ENCODE measurements at regions not wholly inside any gene's neighbourhood (a gene's known extent, or its start where the extent isn't known, plus 50 kb on each side); places are given as distances from the start of the nearest gene placed in this dataset.

DNA sequence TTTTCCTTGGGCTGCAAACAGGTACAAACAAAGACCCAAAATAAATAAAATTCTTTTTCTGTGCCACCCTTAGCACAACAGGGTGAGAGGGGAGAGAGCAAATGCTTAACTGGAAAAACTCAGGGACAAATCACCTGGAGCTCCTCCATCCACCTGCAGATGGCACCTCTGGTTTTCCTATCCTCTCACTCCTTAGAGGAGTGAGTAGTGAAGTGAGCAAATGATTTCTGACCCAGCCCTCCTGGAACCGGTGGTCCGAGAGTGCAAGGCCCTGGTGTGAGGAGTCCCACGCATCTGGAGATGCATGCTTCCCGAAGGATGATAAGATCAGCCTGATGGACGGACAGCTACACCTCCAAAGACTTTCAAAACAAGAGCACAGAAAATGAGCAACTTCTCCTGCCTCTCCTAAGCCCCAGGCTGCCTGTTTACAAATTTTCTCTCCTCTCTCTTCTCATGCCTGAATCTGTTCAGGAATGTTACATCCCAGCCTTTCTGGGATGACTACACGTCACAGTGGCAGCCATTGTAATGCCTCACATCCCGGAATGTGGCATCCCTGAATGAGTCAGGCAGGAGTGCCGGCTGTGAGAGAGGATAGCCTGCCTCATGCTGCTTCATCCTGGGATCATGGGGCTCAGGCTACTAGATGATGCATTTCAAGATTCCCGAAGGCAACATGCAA, 86.4 kb downstream of the ADRB2 start:
- DNase-seq (ENCODE audit: low read depth) = peak; percentile 97

DNA sequence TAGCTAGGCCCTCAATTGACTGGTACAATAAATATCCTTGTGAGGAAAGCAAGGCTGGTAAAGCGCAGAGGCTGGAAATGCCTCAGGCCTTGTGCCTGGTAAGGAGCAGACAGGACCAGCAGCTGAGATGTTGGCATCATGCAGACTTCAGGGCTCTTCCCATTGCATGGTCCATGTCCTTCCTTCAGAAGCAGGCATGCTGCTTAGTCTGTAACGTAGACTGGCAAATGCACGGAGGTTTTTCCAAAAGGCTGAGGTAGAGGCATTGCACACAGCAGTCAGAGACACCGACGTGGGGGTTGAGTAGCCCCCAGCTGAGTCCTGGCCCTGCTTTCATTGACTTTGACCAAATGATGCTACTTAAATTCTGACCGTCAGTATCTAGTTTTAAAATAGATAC, 87.1 kb downstream of the ADRB2 start:
- DNase-seq (ENCODE audit: low read depth) = no peak

GRCh38 chr5:148913985-148914431, 87.6 kb downstream of the ADRB2 start:
- DNase-seq (ENCODE audit: low read depth) = peak; percentile 96

DNA sequence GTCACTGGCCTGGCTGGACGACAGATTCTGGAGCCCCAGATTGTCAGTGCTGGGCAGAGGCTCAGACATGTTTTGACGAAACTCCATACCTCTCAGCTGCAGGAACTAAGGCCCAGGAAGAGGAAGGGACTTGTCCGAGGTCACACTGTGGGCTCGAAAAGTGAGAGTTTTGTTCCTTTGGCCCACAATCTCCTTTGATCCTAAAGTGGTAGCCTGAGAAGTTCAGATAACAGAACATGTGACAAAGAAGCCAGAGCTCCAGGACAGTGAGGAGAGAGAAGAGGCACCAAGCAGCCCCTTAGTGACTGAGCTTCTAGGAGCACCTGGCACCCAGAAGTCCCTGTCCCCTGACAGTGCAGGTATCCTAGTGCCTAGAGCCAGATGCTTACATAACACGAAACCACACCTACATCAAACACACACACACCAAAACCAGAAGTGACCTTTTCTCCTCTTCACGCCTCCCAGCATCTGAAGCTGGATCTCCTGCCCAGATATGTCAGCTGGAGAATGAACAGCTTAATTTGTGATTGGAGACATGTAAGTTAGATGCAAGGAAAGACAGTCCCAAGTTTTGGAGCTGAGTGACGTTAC, 88.9 kb downstream of the ADRB2 start:
- DNase-seq (ENCODE audit: low read depth) = no peak

GRCh38 chr5:148920646-148921288, 94.4 kb downstream of the ADRB2 start:
- no peak for DNase-seq (ENCODE audit: low read depth)

DNA sequence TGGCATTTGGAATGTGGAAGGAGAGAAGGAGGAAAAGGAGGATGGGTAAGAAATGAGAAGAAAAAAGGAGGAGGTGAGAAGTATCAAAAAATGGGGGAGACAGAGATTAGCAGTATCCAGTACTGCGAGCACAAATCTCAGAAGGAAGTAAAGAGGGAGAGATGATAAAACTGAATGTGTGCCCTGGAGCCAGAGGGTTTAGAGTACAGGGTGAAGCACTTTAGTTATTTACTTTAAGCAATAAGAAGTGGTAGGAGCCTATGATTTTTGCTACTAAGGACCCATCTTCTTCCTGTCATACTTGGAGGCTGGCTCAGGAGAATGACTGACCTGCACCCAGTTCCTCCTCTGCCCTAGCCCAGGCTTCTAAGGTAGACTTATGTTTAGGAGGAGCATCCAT, 94.9 kb downstream of the ADRB2 start:
- DNase-seq (ENCODE audit: low read depth) = no peak

DNA sequence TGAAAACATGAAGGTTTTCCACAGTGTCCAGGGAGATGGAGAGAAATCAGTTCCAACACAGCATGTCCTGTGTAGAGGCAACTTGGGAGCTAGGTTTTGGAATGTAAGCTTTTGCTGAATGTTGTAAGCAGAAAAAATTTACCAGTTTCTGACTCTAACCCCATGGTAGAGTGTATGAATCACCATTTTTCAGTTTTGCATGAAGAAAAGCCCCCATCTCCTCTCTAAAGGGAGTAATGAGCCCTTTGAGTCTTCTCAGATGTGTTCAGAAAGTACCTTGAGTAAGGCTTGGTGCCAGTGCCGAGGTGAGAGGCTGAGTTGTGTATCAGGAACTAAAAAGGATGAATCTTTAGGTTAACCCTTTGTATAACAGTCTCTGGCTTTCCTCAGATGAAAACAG, 96.2 kb downstream of the ADRB2 start:
- no peak for DNase-seq (ENCODE audit: low read depth)

DNA sequence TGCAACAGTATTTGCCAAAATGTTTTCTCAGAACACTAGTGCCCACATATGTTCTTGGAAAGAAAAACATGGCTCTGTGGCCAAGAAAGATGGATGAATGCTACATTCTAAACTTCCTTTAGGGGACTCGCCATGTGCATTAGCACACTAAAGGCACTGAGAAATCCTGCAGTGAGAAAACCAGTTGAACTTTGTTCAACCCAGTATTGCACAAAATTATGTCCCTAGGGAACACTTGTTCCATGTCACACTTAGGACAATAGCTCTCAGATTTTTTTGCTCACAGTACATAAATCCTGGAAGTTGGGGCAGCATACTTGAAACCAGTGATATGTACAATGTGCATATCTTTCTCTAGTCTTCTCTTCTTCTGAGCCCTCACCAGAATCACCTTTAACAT, 96.6 kb downstream of the ADRB2 start:
- DNase-seq (ENCODE audit: low read depth) = no peak

DNA sequence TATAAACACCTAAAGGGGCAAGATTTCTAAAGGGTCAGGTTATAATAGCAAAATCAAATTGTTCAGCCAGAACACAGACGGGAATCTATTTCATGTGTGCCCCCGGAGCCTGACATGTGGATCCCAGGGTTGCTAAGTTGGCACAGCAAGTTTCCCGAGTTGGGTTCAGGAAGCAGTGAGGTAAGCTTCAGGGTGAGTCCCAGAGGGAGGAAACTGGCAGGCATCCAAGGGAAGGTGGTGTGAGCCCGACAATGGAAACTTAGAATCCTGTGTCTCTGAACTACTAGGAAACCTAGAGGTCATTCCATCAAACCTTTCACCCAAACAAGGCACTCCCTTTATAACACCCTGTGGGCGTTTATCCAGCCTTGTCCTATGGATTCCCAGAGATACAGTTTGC, 98.4 kb downstream of the ADRB2 start:
- DNase-seq (ENCODE audit: low read depth) = peak; percentile 75

GRCh38 chr5:148926207-148926606, 99.8 kb downstream of the ADRB2 start:
- DNase-seq (ENCODE audit: low read depth) = no peak

DNA sequence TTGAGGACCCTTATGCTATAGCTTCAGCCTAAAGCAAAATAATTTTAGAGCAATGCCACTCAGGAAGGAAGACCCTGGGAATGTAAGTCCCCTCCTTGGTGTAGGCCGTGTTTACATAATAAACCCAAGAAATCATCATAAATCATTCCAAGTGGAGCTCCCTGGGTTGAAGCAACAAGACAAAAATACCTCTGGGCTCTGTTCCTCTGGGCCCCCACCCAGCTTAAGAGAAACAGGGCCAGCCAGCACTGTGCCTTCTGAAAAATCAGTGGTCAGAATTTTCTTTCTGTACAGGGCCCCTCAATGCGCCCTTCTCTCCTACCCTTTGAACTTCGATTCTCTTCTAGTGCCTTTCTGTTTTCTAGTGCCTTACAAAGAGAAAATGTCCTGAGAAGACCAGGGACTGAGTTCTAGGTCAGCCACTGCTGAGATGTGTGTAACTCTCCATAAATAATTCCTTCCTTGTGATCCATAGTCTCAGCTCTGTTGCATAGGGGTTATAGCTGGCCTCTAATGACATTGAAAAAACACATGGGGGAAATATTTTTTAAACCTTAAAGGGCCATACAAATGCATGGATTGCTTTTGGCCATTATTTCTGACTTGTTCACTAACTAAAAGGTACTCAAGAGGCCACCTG, 101.0 kb downstream of the ADRB2 start:
- DNase-seq (ENCODE audit: low read depth) = no peak

- DNase-seq (ENCODE audit: low read depth) = peak; percentile 77
These were observed 101.7 kb downstream of the ADRB2 start for GRCh38 chr5:148928141-148928540.

DNA sequence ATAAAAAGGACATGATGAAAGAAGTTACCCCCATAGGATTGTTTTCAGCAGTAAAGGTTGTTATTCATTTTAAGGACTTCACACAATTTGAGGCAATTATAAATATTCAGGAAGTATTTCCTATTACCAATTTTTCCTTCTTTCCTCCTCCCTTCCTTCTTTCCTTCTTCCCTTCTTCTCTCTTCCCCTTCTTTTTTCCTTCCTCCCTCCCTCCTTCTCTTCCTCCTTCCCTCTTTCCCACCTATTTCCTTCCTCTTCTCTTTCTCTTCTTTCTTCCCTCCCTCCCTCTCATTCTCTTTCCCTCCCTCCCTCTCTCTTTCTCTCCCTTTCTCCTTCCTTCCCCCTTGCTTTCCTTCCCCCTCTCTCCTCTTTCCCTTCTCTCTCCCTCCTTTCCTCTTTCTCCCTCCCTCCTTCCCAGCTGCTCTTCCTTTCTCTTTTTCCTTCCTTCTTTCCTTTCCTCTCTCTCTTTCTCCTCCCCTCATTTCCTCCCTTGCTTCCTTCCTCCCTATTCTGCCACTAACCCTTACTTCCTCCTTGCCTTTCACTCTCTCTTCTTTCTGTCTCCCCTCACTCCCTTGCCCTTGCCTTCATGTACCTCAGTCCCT, 105.1 kb downstream of the ADRB2 start:
- no peak for DNase-seq (ENCODE audit: low read depth)

DNA sequence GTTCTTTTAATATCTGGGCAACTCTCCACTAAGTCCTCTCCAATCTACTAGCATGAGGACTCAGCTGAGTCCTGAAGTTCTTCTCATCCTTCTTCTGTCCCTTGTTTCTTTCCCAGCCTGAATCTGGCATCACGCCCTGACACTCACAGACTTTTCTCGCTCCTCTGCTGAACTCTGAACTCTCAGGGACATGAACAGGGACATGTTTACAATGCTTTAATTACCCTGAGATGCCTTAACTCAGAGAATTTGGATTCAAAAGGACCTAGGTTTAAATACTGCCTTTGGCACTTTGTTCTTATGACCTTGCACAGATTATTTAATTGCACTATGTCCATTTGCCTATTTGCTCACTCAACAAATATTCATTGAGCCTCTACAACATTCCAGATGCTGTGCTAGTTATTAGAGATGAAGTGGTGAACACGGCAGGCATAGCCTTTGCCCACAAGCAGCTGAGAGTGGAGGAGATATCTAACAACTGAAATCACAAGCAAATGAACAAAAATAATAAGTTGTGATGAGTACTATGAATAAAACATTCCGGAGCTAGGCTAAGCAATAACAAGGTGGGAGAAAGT, 106.0 kb downstream of the ADRB2 start:
- DNase-seq (ENCODE audit: low read depth) = no peak

DNA sequence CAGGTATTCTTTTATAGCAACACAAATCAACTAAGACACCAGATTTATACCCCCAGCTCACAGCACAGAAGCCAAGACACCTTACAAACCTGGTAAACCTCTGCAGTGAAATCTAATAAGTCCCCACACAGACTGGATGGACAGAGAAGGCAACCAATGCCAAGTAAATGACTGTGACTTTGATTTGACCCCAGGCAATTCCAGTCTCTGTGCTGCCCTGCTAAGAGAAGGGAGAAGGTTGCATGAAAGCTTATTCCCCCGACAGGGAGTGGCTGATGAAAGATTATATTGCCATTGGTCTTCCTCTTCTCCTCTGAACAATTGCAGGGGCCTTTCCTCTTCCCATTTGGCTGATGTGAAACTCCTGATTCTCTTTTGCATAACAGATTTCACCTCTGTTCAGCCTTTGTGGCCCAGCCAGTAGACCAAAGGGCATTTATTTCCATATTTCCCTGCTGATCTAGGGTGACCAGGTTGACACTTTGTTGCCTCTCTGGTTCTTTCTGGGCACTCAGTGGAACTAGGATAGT, 107.6 kb downstream of the ADRB2 start:
- DNase-seq (ENCODE audit: low read depth) = no peak

GRCh38 chr5:148934895-148935400, 108.5 kb downstream of the ADRB2 start:
- DNase-seq (ENCODE audit: low read depth) = peak; percentile 41

GRCh38 chr5:148937239-148937638, 110.8 kb downstream of the ADRB2 start:
- DNase-seq (ENCODE audit: low read depth) = peak; percentile 68

DNA sequence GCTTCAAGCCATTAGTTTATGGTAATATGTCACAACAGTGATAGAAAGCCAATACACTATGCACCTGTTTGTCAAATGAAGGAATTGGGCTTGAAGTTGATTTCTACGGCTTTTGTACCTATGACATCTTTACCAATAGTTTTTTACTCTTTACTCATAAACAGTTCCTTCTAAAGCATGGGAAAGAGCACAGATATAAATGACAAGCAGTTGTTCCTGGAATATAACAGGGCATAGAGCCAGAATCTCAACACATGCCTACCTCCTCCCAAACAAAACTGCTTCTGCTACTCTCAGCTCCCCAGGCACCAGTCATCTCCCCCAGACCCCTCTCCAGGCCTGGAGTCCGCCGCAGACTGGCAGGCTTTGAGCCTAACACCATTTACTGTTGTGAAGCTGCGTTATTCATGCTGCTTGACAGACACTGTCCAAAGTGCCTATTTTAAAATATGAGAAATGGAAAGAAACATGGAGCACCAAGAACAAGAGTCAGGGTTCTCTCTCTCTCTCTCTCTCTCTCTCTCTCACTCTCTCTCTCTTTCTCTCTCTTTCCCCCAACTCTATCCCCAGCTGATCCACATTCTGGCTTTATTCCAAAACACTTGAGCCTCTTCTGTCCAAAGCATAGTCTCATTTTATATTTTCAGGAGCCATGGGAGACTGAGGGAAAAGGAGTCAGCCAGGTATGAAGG, 111.6 kb downstream of the ADRB2 start:
- DNase-seq (ENCODE audit: low read depth) = no peak

DNA sequence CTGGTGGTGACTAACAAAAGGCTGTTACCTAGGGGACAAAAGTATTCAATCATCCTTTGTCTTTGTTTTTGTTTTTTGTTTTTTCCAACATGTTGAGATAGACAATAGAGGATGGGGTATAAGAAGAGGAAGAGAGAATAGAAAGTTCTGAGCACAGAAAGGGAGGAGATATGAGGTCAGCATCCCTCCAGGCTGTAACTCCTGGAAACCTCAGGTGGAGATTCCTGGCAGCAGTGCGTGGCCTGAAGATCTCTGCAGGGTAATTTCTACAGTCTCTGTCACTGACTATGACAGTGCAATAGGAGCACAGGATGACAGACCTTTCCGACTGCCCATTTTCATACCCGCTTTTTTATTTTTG, 112.1 kb downstream of the ADRB2 start:
- no peak for DNase-seq (ENCODE audit: low read depth)

DNA sequence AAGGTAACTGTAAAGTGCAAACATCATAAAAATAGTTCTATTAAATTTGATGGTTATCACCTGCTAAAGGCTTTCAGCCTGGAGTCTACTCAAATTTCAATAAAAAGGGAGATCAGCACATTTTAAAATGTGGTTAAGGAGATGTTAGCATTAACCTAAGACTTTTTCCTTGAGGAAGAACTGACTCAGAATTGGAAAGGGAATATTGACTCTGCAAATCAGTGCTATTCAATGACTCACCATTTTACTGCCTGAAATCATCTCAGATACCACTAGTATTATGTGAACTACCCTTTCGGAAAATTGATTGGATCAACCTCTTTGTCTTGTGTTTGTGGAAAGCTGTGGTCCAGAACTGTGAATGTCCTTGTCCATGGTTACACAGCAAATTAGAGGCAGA, 113.3 kb downstream of the ADRB2 start:
- peak; percentile 84 for DNase-seq (ENCODE audit: low read depth)

DNA sequence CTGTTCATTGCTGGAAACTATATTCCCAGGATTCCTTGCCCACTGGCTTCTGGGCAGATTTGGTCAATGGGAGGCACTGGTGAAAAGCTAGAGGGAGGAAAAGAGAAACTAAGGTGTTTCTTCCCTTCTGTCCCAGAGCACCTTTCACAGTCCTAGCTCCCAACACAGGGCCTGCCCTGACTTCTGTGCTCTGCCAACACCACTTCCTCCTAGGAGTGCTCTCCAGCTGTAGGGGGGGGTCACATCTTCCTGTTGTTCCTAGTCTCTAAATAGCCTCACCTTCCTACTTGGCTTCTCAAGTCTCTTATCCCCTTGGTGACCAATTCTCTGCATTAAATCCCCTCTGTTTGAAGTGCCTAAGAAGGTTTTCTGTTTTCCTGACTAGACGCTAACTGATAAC, 115.4 kb downstream of the ADRB2 start:
- DNase-seq (ENCODE audit: low read depth) = no peak
